Epithelial cell of esophagus (primary cell): ENCODE measurements at regions not wholly inside any gene's neighbourhood (a gene's known extent, or its start where the extent isn't known, plus 50 kb on each side); places are given as distances from the start of the nearest gene placed in this dataset.
A peak's percentile ranks its signal among the peaks of the same experiment; 100 is the strongest.
"Not testable (repeated sequence)": the region's sequence is repeated elsewhere in the genome, so short reads cannot be mapped to it uniquely, and the experiment has no call there.

Experiments used
- DNase-seq: peaks from one replicate; pipeline ENCODE4 v3.0.0; 2010; ENCODE audit warnings: low read depth
- H3K4me3 ChIP-seq: 2 replicates; pipeline ENCODE4 v1.5.1; 2011; ENCODE audit warnings: mild to moderate bottlenecking, low read length, control low read depth
- TF ChIP-seq, protein P1 (sequence below): IDR thresholded peaks from 2 replicates; pipeline ENCODE4 v1.5.1; 2011; ENCODE audit warnings: low read depth, mild to moderate bottlenecking, low read length, control low read depth, inconsistent platforms; ENCODE audit not compliant: insufficient read depth; ENCODE audit errors: missing control alignments

DNA sequence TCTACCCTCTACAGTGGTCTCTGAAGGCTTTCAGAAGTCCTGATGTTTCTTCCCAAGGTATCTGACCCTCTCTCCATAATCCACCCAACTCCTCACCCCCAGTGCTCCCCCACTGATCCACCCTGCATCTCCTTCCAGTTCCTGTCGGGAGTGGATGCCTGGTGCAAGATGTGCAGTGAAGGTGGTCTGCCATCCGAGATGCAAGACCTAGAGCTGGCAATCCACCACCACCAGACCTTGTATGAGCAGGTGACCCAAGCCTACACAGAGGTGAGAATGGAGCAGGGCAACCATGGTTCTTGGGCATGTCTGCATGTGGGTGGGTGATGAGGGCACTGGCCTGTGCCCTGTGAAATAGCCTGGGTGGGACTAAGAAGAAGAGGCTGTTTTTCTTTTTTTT, 337.8 kb upstream of the ROPN1 start:
- H3K4me3 ChIP-seq: no peak overlapping the region
- TF ChIP-seq, protein P1, sequence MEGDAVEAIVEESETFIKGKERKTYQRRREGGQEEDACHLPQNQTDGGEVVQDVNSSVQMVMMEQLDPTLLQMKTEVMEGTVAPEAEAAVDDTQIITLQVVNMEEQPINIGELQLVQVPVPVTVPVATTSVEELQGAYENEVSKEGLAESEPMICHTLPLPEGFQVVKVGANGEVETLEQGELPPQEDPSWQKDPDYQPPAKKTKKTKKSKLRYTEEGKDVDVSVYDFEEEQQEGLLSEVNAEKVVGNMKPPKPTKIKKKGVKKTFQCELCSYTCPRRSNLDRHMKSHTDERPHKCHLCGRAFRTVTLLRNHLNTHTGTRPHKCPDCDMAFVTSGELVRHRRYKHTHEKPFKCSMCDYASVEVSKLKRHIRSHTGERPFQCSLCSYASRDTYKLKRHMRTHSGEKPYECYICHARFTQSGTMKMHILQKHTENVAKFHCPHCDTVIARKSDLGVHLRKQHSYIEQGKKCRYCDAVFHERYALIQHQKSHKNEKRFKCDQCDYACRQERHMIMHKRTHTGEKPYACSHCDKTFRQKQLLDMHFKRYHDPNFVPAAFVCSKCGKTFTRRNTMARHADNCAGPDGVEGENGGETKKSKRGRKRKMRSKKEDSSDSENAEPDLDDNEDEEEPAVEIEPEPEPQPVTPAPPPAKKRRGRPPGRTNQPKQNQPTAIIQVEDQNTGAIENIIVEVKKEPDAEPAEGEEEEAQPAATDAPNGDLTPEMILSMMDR: no peak
- DNase-seq: no peak

DNA sequence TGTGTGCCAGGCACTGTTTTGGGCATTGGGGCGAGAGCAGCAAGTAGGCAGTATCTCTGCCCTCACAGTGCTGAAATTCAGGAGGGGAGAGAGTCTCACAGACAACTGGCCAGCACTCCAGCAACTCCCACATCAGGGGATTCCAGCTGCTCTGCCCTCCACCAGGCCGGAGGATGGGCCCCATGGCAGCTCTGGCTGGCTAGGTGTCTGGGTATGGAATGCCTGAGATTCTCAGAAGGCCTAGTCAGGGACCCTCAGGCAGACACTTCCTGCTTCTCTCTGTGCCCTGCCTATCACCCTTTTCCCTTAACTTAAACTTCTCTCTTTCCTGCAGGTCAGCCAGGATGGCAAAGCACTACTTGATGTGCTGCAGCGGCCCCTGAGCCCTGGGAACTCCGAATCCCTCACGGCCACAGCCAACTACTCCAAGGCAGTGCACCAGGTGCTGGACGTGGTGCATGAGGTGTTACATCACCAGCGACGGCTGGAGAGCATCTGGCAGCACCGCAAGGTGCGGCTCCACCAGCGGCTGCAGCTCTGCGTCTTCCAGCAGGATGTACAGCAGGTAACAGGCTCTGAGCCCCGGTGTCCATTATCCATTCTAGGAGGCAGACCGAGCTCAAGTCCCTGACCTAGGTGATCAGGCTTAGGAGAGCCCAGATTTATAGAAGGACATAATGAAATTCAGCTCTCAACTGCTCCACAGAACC, 342.2 kb upstream of the ROPN1 start:
- DNase-seq: no peak
- TF ChIP-seq, protein P1: no peak
- H3K4me3 ChIP-seq: no peak overlapping the region

GRCh38 chr3:124336067-124336656, 344.2 kb upstream of the ROPN1 start:
- DNase-seq: no peak
- TF ChIP-seq, protein P1: no peak
- H3K4me3 ChIP-seq: no peak overlapping the region

DNA sequence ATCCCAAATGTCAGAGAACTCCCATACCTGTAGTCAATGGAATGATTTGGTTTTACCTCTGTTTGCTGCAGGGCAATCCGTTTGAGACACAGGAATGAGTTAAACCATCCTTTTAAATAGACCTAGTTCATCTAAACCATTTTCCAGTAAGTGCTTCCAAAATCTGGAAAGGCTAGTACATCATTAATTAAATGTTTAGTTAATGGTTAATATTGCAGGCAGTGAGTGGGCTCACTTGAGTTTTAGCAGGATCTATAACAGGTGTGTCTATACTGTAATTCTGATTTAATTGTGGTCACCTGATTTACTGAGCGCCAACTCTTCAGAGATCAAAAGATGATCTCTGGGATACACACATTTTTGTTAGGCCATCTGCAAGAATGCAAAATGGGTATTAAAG, 353.9 kb upstream of the ROPN1 start:
- no peak for DNase-seq
- TF ChIP-seq, protein P1: no peak
- no peak overlapping the region for H3K4me3 ChIP-seq

DNA sequence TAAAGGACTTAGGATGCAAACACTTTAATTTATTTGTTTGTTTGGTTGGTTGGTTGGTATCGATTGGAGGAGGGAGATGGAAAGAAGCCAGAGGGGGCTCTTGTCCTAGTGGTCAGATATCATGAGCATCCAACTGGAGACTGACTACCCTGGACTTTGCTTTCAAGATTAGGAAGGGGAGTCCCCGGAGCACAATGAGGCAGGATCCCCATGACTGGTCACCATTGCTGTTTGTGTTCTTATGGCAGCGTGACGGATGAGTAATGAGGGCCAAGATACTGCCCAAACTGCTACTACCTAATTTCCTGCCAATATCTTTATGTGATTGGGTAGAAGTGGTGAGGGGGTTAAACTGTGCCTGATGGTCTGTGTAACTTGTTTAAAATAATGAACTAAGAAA, 354.6 kb upstream of the ROPN1 start:
- no peak for DNase-seq
- TF ChIP-seq, protein P1: no peak
- no peak overlapping the region for H3K4me3 ChIP-seq

- no peak overlapping the region for H3K4me3 ChIP-seq
- DNase-seq: peak; percentile 15
- TF ChIP-seq, protein P1: no peak
These were observed 355.5 kb upstream of the ROPN1 start for GRCh38 chr3:124347418-124347817.

DNA sequence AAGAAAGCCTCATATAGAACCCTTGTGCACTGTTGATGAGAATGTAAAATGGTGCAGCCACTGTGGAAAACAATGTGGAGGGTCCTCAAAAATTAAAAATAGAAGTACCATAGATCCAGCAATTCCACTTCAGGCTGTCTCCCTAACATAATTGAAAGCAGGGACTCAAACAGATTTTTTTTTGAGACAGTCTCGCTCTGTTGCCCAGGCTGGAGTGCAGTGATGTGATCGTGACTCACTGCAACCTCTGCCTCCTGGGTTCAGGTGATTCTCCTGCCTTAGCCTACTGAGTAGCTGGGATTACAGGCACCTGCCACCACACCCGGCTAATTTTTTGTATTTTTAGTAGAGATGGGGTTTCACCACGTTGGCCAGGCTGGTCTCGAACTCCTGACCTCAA, 356.6 kb upstream of the ROPN1 start:
- H3K4me3 ChIP-seq, DNase-seq: not testable (repeated sequence)
